Ishikawa (cell line): ENCODE measurements at regions not wholly inside any gene's neighbourhood (a gene's known extent, or its start where the extent isn't known, plus 50 kb on each side); places are given as distances from the start of the nearest gene placed in this dataset.

ENCODE experiments used
- CEBPB ChIP-seq: IDR thresholded peaks from 2 replicates; pipeline ENCODE4 v1.6.1; 2012
- CREB1 ChIP-seq: IDR thresholded peaks from 2 replicates; pipeline ENCODE4 v1.6.1; 2012; ENCODE audit warnings: low read depth
- EGR1 ChIP-seq: IDR thresholded peaks from 2 replicates; pipeline ENCODE4 v1.6.1; 2012
- EP300 ChIP-seq: IDR thresholded peaks from 2 replicates; pipeline ENCODE4 v1.6.1; 2012; ENCODE audit warnings: borderline replicate concordance
- FOXM1 ChIP-seq: IDR thresholded peaks from 2 replicates; pipeline ENCODE4 v1.6.1; 2012; ENCODE audit warnings: low read depth, borderline replicate concordance
- NFIC ChIP-seq: IDR thresholded peaks from 2 replicates; pipeline ENCODE4 v1.6.1; 2012
- RAD21 ChIP-seq: IDR thresholded peaks from 2 replicates; pipeline ENCODE4 v1.6.1; 2012; ENCODE audit warnings: low read depth
- TAF1 ChIP-seq: IDR thresholded peaks from 2 replicates; pipeline ENCODE4 v1.6.1; 2012; ENCODE audit warnings: low read depth, mild to moderate bottlenecking
- USF1 ChIP-seq: IDR thresholded peaks from 2 replicates; pipeline ENCODE4 v1.6.1; 2012
- YY1 ChIP-seq: IDR thresholded peaks from 2 replicates; pipeline ENCODE4 v1.6.1; 2012; ENCODE audit warnings: low read depth
- ZBTB7A ChIP-seq: IDR thresholded peaks from 2 replicates; pipeline ENCODE4 v1.6.1; 2012; ENCODE audit warnings: low read depth
- TF ChIP-seq, protein P1 (sequence below): IDR thresholded peaks from 2 replicates; pipeline ENCODE4 v1.6.1; 2012
- TF ChIP-seq, protein P2 (sequence below): IDR thresholded peaks from 2 replicates; pipeline ENCODE4 v1.6.1; 2012; ENCODE audit warnings: low read depth, mild to moderate bottlenecking

GRCh38 chr13:83563499-83563898, 318.8 kb downstream of the SLITRK1 start:
- no peak for TF ChIP-seq ZBTB7A
- TF ChIP-seq YY1, result no peak
- no peak for TF ChIP-seq CREB1
- no peak for TF ChIP-seq EP300
- TF ChIP-seq, protein P1, sequence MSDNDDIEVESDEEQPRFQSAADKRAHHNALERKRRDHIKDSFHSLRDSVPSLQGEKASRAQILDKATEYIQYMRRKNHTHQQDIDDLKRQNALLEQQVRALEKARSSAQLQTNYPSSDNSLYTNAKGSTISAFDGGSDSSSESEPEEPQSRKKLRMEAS, result no peak
- no peak for TF ChIP-seq RAD21
- TF ChIP-seq USF1, result no peak
- no peak for TF ChIP-seq TAF1
- no peak for TF ChIP-seq EGR1
- no peak for TF ChIP-seq FOXM1
- TF ChIP-seq, protein P2, sequence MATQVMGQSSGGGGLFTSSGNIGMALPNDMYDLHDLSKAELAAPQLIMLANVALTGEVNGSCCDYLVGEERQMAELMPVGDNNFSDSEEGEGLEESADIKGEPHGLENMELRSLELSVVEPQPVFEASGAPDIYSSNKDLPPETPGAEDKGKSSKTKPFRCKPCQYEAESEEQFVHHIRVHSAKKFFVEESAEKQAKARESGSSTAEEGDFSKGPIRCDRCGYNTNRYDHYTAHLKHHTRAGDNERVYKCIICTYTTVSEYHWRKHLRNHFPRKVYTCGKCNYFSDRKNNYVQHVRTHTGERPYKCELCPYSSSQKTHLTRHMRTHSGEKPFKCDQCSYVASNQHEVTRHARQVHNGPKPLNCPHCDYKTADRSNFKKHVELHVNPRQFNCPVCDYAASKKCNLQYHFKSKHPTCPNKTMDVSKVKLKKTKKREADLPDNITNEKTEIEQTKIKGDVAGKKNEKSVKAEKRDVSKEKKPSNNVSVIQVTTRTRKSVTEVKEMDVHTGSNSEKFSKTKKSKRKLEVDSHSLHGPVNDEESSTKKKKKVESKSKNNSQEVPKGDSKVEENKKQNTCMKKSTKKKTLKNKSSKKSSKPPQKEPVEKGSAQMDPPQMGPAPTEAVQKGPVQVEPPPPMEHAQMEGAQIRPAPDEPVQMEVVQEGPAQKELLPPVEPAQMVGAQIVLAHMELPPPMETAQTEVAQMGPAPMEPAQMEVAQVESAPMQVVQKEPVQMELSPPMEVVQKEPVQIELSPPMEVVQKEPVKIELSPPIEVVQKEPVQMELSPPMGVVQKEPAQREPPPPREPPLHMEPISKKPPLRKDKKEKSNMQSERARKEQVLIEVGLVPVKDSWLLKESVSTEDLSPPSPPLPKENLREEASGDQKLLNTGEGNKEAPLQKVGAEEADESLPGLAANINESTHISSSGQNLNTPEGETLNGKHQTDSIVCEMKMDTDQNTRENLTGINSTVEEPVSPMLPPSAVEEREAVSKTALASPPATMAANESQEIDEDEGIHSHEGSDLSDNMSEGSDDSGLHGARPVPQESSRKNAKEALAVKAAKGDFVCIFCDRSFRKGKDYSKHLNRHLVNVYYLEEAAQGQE, result no peak
- TF ChIP-seq NFIC, result no peak
- no peak for TF ChIP-seq CEBPB
